GM18861 (cell line): ENCODE measurements at regions not wholly inside any gene's neighbourhood (a gene's known extent, or its start where the extent isn't known, plus 50 kb on each side); places are given as distances from the start of the nearest gene placed in this dataset.

Experiments used
- ATAC-seq: cut with Tn5 transposase; IDR thresholded peaks from one replicate; pipeline ENCODE4 v1.9.1; 2021; ENCODE audit not compliant: unreplicated experiment

DNA sequence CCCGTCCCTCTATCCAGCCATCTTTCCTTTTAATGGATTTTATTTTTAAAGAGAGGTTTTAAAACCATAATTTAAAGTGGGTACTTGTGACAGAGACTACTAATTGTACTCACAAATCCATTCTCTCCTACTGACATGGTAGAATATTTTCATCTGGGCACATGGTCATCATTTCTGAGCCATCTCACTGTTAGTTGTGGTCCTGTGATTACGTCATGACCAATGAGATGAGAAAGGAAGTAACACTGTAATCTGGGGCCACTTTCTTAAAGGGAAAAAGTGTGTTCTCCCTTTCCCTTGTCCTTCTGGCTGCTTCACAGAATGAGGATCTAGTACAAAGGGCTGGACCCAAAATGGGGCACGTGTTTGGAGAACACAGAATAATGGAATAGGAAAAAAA is 538.7 kb downstream of the CMPK2 start:
- no peak for ATAC-seq

DNA sequence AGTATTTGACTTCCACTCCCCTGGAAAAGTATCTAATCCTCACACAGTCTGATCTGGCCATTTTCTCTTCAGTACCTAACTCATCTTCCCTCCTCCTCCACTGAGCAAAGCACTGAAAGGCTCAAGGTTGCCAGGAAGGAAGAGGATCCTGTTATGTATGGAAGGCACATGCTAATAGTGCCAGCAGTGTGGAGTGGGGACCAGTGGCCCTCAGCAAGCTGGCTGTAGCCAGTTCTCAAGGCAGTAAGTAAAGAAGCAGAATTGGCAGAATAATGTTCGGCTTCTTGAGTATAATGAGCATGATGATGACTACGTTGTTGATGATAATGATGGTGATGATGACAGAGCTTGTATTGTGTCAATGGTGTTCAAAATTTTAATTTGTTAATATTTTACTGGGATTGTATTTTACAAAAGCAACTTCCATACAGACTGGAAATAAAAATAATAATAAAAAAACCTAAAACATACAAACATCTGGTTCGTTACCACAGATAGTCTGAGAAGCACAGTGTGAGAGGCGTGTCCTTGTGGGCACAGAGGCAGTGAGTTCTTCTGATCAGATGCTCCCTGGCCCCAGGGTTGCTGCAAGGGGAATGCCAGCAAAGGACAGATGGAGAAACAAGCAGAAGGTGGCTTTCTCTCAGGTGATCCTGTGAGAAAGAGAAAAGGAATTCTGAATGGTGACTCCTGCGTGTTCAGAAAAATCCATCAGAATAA is 528.8 kb downstream of the CMPK2 start:
- ATAC-seq = no peak

DNA sequence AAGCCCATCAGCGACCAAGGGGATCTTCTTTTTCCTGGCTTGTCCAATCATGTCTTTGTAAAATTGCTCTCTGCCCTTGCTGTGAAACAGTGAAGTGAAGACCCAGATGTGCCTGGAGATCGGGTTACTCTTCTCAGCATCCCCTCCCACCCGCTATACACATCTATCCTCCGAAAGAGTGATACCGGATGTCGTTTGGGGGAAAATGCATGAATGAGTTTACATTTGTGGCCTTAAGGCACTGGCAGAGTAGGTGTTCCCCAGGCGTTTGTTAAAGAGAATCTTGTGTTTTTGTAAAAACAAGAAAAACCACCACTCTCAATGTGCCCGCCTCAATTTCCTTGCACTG is 528.3 kb downstream of the CMPK2 start:
- ATAC-seq = no peak

DNA sequence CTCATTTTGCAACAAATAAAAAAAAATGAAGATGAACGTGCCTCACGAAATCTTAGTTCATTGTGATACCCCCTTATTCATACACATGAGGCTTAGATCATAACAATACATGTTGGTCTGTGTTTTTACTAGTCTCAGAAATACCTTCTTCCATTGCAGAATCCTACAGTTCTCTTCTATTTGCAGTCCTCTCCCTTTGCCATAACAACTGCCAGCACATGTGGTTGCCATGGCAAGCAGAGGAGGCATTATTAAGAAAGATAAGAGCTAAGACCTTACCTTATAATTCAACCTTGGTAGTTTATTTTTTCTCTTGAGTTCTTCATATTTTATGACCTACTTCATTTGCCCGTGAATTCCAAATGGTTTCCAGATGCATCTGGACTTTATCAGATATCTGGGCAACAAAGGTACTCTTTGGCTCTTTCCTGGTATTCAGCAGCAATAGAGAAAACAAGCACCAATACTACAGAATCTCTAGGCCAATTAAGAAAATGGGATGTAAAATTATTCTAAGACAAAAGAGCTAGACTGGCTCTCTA is 524.0 kb downstream of the CMPK2 start:
- ATAC-seq = no peak

DNA sequence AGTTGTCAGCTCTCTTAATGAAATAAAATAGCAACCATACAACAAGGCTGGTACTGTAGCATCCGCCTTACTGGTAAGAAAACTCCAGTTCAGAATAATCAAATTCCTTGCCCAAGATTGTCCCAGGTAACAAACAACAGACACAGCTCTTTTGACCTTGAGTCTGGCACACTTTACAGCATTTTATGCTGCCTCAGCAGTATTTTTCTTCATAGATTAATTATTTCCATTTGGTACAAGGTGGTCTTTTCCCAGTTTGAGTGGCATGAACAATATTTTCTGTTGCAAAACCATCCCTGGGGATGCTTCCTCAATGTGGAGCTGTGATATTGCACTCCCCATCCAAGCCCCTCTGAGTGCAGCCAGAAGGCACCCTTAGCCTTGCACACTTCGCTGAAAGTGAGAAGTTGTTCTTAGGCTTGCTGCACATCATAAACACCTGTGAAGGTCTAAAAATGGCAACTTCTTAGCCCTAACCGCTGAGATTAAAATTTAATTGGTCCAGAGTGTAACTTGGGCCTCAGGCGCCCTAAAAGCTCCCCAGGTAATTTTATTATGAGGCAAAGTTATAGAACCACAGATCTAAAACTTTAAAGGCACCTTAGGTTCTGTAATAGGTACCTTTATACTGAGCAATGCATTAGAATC is 523.3 kb downstream of the CMPK2 start:
- ATAC-seq = peak; percentile 26

DNA sequence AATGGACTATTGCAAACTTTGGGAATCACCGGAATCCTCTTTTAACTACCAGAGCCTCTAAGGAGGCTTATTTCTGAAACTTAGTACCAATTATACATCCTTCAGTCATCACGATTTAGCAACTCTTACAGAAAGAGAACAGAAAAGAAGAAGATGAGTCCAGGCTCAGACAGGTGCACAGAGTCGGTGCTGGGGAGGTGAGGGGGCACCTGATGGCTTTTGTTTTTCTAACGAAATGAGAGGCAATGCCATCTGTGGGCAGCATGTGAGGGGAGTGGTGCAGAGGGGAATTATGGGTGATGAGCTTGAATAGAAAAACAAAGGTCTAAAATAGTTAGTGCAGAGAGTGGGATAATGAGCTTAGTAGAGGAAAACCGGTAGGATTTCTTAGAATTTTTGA is 522.6 kb downstream of the CMPK2 start:
- no peak for ATAC-seq

DNA sequence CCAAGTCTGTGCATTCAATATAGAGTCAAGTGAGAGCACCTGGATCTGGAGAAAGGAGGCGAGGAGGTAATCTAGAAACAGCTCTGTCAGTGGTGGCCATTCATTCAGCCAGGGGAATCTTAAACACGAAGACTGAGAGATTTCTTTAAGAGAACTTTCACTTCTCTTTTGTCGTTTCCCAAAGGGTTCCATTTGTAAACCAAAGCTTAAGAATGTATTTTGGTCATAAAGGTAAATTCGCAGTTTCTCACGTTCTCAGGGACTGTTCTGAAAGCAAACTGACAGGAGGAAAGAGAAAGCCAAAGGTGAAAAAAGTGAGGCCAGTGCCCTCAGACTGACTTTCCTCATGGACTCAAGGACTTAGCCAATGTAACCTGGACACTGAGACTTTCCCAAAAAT is 513.5 kb downstream of the CMPK2 start:
- ATAC-seq = peak; percentile 86

DNA sequence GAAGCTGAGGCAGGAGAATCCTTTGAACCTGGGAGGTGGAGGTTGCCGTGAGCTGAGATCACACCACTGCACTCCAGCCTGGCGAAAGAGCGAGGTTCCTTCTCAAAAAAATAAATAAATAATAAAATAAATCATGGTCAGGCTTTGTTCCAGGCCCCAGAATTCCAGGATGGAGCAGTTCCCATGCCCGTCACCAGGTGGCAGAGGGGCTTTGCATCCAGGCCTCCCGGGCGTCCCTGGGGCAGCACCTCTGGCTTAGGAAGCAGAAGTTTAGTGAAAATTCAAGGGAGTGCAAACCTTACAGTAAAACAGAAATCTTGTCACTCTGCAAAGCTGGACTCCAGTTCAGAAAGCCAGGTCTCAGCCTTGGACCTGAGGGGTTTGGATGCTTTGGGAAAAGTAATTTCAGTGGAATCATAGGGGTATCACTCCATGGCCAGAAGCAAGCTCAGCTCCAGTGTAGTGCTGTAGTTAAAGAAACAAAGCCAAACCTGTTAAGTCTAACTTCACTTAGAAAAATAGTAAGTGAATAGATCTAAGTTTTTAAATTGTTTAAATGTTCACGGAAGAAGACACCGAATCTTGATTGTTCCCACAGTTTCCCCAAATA is 512.7 kb downstream of the CMPK2 start:
- ATAC-seq = no peak

DNA sequence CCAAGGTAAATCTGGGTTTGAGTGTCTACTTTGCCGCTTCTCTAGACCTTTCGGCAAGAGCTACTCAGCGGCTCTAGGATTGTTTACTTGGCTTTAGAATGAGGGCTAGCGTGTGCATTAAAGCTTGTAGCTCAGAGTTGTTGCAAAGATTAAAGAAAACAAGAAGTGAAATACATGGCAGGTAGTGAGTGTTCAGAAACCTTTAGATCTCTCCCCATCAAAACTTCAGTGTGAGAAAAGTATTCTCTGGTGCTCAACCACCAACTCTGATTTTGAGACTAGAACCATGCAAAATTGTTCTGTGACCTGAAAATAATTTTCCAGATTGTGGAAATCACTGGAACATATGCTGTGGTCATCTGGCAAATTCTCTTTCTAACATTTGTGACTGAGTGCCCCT is 512.0 kb downstream of the CMPK2 start:
- peak; percentile 58 for ATAC-seq

DNA sequence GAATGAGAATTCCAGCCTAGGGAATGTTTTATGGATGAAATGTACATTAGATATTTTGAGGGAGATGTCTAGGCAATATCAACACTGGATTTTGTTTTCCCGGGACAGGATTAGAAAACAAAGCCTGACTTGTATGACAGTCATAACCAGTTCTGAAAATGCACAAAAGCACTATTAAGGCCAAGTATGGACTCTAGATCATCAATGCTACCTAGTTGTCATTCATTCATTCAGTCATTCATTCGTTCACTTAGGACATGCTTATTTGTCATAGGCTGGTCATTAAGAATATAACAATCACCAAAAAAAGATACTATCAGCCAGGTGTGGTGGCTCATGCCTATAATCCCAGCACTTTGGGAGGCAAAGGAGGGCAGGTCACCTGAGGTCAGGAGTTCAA is 511.2 kb downstream of the CMPK2 start:
- ATAC-seq = no peak

DNA sequence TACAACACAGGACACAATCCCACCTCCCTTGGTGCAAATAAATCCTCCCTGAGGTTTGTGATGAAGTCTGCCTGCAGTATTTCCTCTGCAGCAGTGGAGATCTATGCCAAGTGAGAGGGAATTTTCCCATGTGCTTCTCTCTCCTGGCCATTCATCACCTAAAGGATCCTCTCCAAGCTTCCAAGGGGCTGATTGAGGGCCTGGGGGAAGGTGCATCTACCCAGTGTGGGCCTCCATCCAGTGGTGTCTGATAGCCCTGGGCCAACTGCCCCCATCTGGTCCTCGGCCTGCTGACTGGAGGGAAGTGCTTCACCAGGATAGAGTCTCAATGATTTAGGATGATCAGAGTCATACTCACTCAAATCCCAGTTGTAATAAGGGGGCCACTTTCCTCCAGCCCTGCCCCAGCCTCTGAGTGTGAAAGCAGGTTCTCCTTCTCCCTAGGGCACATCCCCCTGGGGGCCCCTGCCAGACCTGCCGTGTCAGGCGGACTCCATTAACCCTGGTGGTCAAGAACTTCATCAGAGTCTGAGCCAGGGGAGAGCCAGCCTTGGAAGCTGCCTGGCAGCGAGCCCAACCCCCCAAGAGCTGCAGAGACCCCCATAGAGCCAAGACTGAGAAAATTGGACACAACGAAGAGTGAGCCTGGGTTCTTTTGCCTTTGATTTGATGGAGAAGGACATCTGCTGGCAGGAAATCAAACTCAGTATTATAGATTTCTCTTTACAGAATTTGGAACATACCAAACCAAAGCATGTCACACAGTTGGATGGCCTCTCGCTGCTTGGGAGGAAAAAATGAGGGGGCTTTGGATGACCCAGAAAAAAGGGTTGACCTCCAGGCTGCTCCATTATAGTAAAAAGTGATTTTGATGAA is 509.6 kb downstream of the CMPK2 start:
- ATAC-seq = no peak

DNA sequence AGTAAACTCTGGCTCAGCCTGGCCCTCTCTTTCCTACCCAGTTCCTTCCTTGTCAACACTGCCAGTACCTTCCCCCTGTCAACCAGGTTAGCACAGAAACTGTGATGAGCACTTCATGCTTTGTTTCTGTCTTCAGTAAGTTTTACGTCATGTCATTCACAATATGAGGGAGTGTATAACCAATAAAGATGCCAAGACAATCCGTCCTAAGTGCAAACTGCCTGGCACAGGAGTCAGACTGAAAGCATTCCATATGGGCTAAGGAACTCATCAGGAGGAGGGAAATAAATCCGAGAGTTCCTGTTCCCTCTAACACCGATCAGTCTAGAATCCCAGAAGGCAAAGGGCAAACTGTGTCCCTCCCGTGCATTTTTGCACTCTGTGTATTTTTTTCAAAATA is 507.2 kb downstream of the CMPK2 start:
- ATAC-seq = no peak

DNA sequence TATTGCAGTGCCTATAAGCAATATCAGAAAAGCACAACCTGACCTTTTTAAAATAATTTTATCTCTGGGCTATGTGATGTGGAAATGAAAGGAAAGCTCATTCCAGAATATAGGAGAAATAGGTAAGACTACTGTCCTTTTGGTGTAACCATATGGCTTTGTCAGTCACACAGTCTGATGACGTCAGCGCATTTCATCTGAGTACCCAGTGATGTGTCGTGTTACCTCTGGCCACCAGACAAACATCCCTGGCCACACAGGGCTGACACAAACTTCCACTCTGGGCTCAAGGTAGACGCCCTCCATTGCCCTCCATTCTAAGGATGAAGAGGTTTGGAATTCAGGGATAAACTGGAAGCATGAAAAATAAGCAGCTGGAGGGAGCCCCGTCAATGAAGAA is 506.7 kb downstream of the CMPK2 start:
- ATAC-seq = no peak

DNA sequence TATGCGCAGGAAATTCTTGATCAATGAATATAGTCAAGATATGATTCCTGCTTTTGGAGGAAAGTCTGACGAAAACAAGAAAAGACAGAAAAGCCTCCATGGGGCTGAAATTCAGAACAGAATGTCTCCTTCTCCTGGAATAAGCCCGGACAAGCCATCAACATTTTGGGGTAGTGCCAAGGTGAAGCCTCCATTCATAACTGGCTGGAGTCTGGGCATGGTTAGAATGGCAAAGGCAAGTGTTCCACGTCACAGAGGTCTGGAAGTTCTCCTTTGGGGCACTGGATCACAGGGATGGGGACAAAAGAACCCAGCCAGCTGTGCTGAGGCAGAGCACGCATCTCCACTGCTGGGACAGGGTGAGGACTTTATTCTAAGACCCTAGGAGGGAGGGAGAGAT is 505.7 kb downstream of the CMPK2 start:
- ATAC-seq = no peak

DNA sequence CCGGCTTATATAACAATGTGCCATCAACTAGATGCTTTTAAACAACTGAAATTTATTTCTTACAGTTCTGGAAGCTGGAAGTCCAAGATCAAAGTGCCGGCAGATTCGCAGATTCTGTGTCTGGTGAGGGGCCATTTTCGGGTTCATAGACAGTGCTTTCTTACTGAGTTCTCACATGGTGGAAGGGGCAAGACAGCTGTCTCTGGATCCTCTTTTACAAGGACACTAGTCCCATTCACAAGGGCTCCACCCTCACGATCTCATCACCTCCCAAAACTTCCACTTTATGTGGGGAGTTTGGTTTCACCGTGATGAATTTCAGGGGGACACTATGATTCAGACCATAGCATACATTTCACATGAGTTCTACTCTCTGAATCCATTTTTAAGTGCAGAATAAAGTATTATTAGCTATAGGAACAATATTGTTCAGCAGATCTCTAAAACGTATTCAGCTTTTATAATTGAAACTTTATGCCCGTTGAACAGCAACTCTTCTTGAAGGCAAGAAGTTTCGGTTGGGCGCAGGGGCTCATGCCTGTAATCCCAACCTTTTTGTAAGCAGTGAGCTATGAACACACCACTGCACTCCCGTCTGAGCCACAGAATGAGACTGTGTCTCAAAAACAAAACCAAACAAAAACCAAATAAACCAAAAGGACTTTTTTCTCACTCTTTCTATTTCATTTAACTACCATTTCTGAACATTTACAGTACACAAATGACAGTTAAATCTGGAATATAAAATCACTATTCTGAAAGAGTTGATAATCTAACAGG is 502.8 kb downstream of the CMPK2 start:
- no peak for ATAC-seq

DNA sequence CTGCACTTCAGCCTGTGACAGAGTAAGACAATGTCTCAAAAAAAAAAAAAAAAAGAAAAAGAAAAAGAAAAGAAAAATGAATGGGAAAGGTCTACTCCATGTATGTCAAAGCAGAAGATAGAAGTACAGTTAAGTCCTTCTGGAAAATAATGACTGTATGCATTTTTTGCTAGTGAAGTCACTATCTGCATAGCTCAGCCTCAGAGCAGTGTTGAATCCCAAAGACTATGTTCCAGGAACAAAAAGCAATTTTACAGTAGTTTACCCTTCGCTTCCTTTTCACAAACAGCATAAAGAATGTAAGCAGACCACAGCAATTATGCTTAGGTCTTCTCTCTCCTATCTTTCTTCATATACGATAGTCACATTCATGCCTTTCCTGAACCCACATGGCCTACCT is 497.4 kb downstream of the CMPK2 start:
- no peak for ATAC-seq

DNA sequence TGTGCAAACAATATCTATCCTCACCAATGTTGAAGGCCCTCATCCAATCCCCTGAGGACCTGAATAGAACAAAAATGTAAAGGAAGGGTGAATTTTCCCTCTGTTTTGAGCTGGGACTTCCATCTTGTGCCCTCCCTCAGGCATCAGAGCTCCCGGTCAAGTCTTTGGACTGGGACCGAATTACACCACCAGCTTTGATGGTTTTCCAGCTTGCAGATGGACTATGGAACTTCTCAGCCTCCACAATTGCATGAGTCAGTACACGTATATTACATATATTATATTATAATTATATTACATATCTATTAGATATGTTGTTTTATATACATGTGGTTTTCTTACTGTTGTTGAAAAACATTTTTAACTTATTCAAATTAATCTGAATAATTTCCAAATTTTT is 496.4 kb downstream of the CMPK2 start:
- ATAC-seq = no peak

DNA sequence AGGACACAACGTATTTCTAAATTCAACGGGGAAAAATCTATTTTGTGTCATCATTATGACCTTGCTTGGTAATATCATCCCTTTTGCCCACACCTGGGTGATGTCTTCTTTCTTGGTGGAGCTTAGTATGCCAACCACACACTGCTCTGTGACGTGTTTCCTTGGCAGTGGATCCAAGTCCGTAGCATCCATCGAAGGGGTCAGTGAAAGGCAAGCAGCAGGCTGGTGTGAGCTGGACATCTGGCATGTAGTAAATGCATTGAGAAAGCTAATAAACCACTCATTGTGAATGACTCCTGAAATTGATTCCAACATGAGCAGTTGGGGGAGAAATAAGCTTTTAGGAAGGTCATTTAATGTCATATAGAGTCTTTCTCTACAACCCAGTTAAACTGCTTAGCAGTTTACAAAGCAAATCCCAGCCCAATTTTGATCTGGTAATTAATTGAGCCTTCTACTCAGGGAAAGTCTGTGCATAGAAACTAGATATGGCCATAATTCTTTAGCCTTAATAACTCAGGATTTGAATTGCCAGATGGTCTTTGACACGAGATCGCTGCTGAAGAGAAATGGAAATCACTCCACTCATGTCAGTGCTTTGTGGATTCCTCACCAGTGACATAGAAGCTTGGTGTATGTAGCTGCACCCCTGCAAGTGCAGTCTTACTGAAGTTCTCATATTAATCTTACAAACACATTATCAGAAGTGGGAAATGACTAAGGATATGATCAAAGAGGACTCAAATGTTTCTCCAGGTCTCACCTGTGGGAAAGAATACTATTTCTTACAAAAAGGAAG is 494.8 kb downstream of the CMPK2 start:
- ATAC-seq = no peak

DNA sequence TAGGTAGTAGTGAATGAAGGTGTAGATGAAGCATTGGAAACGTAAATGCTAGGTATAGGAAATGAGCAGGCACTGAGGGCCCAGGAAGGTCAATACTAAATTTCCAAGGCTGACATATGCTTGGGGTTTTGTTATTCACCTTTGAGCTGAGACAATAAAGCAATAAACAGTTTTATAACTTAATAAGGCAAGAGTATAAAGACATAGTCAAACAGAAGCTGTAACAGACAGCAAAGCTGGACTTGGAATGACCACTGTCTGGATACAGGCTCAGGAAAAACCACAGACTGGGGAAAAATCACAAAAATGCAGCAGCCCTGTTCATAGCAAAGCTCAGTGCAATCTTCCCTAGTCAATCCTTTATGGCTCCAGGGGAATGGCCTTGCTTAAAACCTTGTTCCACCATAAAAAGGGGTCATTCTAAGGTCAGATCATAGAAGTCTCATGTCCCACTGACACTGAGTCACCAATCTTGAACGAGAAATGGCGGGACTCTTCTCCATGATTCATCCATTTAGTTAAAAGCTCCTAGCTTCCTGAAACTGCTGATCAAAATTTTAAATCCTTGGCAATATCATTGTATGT is 493.3 kb downstream of the CMPK2 start:
- no peak for ATAC-seq
